ENCODE measurements at regions not wholly inside any gene's neighbourhood (a gene's known extent, or its start where the extent isn't known, plus 50 kb on each side); places are given as distances from the start of the nearest gene placed in this dataset.

DNA sequence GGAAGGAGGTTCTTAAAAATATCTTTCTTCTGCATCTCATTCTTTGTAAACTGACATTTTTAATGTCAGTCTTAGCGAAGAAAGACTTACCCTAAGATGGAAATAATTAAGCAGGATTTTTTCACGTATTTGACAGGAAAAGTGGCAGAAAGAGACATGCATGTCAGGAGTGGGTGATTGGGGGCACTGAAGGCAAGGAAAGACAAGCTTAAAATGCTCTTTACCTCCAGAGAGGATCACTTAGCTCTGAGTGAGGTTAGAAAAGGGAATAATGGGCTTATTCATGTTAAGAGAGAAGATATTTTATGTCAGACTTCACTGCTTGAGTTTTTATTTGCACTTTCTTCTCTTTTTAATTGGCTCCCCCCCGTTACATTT is 1358.2 kb upstream of the TMEM132C start:
- H3K36me3 ChIP-seq (ENCODE audit: control insufficient read depth in 2 of 2, insufficient read depth in 2 of 2, low read length in 1 of 2): no peaks in the 10 kb centered on the region
- WGBS, 2 donors: 76 to 82% methylated on average over 3 of the region's 3 CpGs

DNA sequence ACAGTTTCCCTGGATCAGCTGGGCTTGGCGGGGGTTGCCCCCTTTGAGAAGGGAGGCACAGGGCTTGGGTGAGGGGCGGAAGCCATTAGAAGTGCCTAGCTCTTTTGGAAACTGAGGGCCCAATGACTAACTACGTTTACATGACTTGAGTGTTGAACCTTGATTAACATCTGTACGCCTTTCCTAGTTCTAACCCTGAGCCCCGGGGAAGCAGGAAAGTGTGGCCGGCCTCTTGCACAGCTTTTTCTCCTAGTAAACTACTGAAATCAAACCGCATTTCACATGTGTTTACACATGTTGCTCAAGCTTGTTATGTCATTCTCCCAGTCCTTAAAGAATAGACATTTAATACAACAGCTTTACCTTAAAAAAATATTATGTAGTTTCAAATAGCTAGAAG is 1356.4 kb upstream of the TMEM132C start:
- WGBS, 2 donors: 65 to 67% methylated on average over 7 of the region's 7 CpGs
- H3K27ac ChIP-seq (ENCODE audit: low read depth in 2 of 2, low read length in 1 of 2): no peak overlapping the region

More for the DNA sequence above, 1358.2 kb upstream of the TMEM132C start:
- Histone ChIP-seq H3K27me3 (ENCODE audit: control insufficient read depth in 1 of 2, insufficient read depth in 2 of 2, low read length in 2 of 2) (peaks cover 0 to 2% of the 10 kb centered on the region in 2 donors), H3K27ac (ENCODE audit: low read depth in 2 of 2, low read length in 1 of 2) (no peak overlapping the region), H3K4me3 (ENCODE audit: low read depth in 1 of 2, low read length in 2 of 2) (no peak overlapping the region), H3K9me3 (ENCODE audit: control insufficient read depth in 2 of 2, insufficient read depth in 1 of 2, low read depth in 1 of 2, low read length in 1 of 2) (peaks cover 0 to 3% of the 10 kb centered on the region in 2 donors), H3K4me1 (ENCODE audit: control insufficient read depth in 2 of 2, insufficient read depth in 2 of 2, low read length in 1 of 2) (no peaks in the 10 kb centered on the region)

DNA sequence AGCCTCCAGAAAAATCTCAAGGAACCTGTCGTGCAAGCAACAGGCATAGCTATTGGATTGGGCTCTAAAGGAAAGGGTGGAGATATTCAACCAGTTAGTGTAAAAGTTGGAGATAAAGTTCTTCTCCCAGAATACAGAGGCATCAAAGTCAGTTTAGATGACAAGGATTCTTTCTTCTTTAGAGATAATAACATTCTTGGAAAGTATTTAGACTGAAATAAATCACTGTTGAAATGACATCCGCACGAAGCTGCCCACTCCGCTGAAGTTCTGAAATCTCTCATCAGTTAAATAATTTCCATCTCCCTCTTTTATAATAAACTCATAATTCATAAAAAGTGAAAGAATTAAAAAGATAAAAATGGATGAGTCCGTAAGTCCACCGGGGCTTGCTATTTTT is 1354.9 kb upstream of the TMEM132C start:
- no peaks in the 10 kb centered on the region for H3K36me3 ChIP-seq (ENCODE audit: control insufficient read depth in 2 of 2, insufficient read depth in 2 of 2, low read length in 1 of 2)
- H3K9me3 ChIP-seq (ENCODE audit: control insufficient read depth in 2 of 2, insufficient read depth in 1 of 2, low read depth in 1 of 2, low read length in 1 of 2): no peaks in the 10 kb centered on the region
- 86 to 90% methylated on average over 6 of the region's 6 CpGs for WGBS, 2 donors
- H3K4me1 ChIP-seq (ENCODE audit: control insufficient read depth in 2 of 2, insufficient read depth in 2 of 2, low read length in 1 of 2): no peaks in the 10 kb centered on the region
- no peak overlapping the region for H3K4me3 ChIP-seq (ENCODE audit: low read depth in 1 of 2, low read length in 2 of 2)
- no peak overlapping the region for H3K27ac ChIP-seq (ENCODE audit: low read depth in 2 of 2, low read length in 1 of 2)
- H3K27me3 ChIP-seq (ENCODE audit: control insufficient read depth in 1 of 2, insufficient read depth in 2 of 2, low read length in 2 of 2): no peaks in the 10 kb centered on the region

More for the DNA sequence above, 1356.4 kb upstream of the TMEM132C start:
- Histone ChIP-seq H3K4me1 (ENCODE audit: control insufficient read depth in 2 of 2, insufficient read depth in 2 of 2, low read length in 1 of 2) (no peaks in the 10 kb centered on the region), H3K27me3 (ENCODE audit: control insufficient read depth in 1 of 2, insufficient read depth in 2 of 2, low read length in 2 of 2) (no peaks in the 10 kb centered on the region), H3K9me3 (ENCODE audit: control insufficient read depth in 2 of 2, insufficient read depth in 1 of 2, low read depth in 1 of 2, low read length in 1 of 2) (peaks cover 0 to 3% of the 10 kb centered on the region in 2 donors), H3K36me3 (ENCODE audit: control insufficient read depth in 2 of 2, insufficient read depth in 2 of 2, low read length in 1 of 2) (no peaks in the 10 kb centered on the region), H3K4me3 (ENCODE audit: low read depth in 1 of 2, low read length in 2 of 2) (no peak overlapping the region)

DNA sequence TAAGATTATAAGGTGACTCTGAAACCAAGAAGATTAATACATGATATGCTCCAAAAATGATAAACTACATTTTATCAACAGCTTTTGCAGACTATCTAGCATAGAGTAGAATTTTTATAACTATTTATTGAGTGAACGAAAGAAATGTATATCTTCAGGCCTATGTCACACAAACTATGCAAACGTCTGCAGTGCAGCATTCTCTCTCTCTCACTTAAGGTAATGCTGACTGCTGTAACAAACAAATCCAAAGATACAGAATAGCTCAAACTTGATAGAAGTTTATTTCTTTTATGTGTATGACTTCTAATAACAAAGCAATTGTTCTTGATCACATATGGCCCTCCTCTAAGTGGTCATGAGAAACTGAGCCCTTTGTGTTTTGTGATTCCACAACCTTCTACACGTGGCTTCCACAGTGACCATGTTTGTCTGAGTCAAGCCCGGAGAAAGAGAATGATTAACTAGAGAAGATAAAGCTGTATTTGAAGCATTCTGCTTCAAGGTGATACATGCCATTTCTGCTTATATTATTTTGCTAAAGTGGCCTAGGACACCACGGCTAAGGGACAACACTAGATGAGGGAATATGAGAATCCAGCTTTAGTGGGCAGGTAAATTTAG is 1352.7 kb upstream of the TMEM132C start:
- Histone ChIP-seq H3K27me3 (ENCODE audit: control insufficient read depth in 1 of 2, insufficient read depth in 2 of 2, low read length in 2 of 2) (no peaks in the 10 kb centered on the region), H3K9me3 (ENCODE audit: control insufficient read depth in 2 of 2, insufficient read depth in 1 of 2, low read depth in 1 of 2, low read length in 1 of 2) (no peaks in the 10 kb centered on the region), H3K4me3 (ENCODE audit: low read depth in 1 of 2, low read length in 2 of 2) (no peak overlapping the region), H3K27ac (ENCODE audit: low read depth in 2 of 2, low read length in 1 of 2) (no peak overlapping the region), H3K36me3 (ENCODE audit: control insufficient read depth in 2 of 2, insufficient read depth in 2 of 2, low read length in 1 of 2) (no peaks in the 10 kb centered on the region), H3K4me1 (ENCODE audit: control insufficient read depth in 2 of 2, insufficient read depth in 2 of 2, low read length in 1 of 2) (no peaks in the 10 kb centered on the region)
- 36 to 49% methylated on average over 5 of the region's 5 CpGs for WGBS, 2 donors

DNA sequence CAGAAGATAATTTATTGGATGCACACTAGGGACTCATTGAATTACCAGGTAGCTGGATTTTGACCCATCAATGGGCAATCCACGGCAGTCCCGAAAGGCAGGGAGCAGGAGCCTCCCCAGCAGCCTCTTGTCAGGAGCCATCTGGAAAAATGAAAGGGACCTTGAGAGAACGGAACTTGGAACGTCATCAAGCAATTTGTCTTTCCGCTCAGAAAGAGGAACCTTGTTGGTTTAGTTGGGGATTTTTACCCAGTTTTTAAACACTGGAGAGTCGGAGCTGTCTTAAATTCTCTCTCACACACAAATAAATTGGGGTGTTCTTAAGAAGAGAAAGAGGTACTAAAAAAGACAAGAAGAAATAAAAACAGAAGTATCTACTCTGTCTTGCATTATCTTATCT is 1351.7 kb upstream of the TMEM132C start:
- 51% methylated on average over 6 of the region's 6 CpGs for WGBS, 2 donors
- Histone ChIP-seq H3K4me1 (ENCODE audit: control insufficient read depth in 2 of 2, insufficient read depth in 2 of 2, low read length in 1 of 2) (no peaks in the 10 kb centered on the region), H3K4me3 (ENCODE audit: low read depth in 1 of 2, low read length in 2 of 2) (no peak overlapping the region), H3K36me3 (ENCODE audit: control insufficient read depth in 2 of 2, insufficient read depth in 2 of 2, low read length in 1 of 2) (no peaks in the 10 kb centered on the region), H3K27ac (ENCODE audit: low read depth in 2 of 2, low read length in 1 of 2) (no peak overlapping the region), H3K27me3 (ENCODE audit: control insufficient read depth in 1 of 2, insufficient read depth in 2 of 2, low read length in 2 of 2) (no peaks in the 10 kb centered on the region), H3K9me3 (ENCODE audit: control insufficient read depth in 2 of 2, insufficient read depth in 1 of 2, low read depth in 1 of 2, low read length in 1 of 2) (no peaks in the 10 kb centered on the region)

DNA sequence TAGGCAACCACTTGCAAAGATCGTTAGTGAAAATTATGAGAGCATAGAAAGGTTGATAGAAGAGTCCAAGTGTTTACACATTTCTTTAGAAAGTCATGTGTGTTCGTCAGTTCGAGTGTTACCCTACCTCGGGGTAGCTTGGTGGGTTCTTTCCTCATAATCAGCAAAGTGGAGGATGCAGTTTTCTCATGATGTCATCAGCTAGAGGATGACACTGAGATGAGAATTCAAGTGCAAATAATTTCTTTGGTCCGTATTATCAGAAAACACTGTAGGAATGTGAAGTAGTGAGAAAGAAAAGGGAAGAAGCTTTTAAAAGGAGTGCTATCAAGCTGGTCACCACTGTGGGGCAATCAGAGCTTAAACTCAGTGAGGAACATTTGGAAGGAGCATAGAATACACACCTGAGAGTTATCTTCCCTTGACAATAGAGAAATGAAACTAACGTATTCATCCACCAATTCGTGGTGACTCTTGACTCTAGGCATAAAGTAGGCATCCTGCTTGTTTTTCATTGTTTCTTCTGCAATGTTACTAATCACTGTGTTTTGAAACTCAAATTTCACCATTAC is 1340.9 kb upstream of the TMEM132C start:
- Histone ChIP-seq H3K4me1 (ENCODE audit: control insufficient read depth in 2 of 2, insufficient read depth in 2 of 2, low read length in 1 of 2) (no peaks in the 10 kb centered on the region), H3K27me3 (ENCODE audit: control insufficient read depth in 1 of 2, insufficient read depth in 2 of 2, low read length in 2 of 2) (no peaks in the 10 kb centered on the region), H3K4me3 (ENCODE audit: low read depth in 1 of 2, low read length in 2 of 2) (no peak overlapping the region), H3K27ac (ENCODE audit: low read depth in 2 of 2, low read length in 1 of 2) (no peak overlapping the region), H3K36me3 (ENCODE audit: control insufficient read depth in 2 of 2, insufficient read depth in 2 of 2, low read length in 1 of 2) (no peaks in the 10 kb centered on the region), H3K9me3 (ENCODE audit: control insufficient read depth in 2 of 2, insufficient read depth in 1 of 2, low read depth in 1 of 2, low read length in 1 of 2) (no peaks in the 10 kb centered on the region)
- WGBS, 2 donors: 68 to 70% methylated on average over 7 of the region's 7 CpGs

DNA sequence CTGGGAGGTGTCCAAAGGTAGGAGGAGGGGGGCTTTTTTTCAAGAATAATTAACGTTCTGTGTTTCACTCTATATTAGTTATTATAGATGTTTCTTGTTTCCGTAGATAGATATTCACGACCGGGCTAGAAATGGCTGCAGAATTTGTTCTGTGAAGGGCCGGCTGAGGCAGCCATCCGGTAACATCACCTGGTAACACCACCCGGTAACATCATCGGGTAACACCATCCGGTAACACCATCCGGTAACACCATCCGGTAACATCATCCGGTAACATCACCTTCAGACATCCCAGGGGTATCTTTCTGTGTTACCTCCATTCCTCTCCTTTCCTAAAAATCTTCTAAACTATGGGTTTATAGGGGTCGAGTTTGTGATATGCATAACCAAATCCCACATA is 1336.7 kb upstream of the TMEM132C start:
- Histone ChIP-seq H3K9me3 (ENCODE audit: control insufficient read depth in 2 of 2, insufficient read depth in 1 of 2, low read depth in 1 of 2, low read length in 1 of 2) (no peaks in the 10 kb centered on the region), H3K4me3 (ENCODE audit: low read depth in 1 of 2, low read length in 2 of 2) (no peak overlapping the region), H3K27me3 (ENCODE audit: control insufficient read depth in 1 of 2, insufficient read depth in 2 of 2, low read length in 2 of 2) (no peaks in the 10 kb centered on the region), H3K27ac (ENCODE audit: low read depth in 2 of 2, low read length in 1 of 2) (no peak overlapping the region), H3K4me1 (ENCODE audit: control insufficient read depth in 2 of 2, insufficient read depth in 2 of 2, low read length in 1 of 2) (no peaks in the 10 kb centered on the region), H3K36me3 (ENCODE audit: control insufficient read depth in 2 of 2, insufficient read depth in 2 of 2, low read length in 1 of 2) (no peaks in the 10 kb centered on the region)
- 92% methylated on average over 13 of the region's 13 CpGs for WGBS, 2 donors

DNA sequence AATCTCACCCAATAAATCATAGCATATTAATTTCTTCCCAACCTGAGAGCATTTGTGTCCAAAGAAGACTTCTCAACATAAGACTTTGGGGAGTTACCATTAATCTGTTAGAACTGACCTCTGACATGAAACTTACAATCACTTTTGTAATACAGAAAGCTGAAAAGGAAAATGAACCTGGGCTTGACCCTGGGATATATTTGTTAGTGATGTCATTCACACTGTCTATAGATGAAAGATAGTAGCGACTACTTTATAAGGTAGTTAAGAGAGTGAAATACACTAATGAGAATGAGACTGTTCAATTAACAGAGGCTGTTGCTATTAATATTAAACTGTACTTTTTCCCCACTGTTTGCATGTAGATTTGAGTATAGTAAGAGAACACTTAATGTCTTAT is 1334.8 kb upstream of the TMEM132C start:
- H3K9me3 ChIP-seq (ENCODE audit: control insufficient read depth in 2 of 2, insufficient read depth in 1 of 2, low read depth in 1 of 2, low read length in 1 of 2): no peaks in the 10 kb centered on the region
- 78 to 87% methylated on average over 1 of the region's 1 CpG for WGBS, 2 donors
- H3K4me3 ChIP-seq (ENCODE audit: low read depth in 1 of 2, low read length in 2 of 2): no peak overlapping the region
- no peaks in the 10 kb centered on the region for H3K36me3 ChIP-seq (ENCODE audit: control insufficient read depth in 2 of 2, insufficient read depth in 2 of 2, low read length in 1 of 2)
- no peaks in the 10 kb centered on the region for H3K27me3 ChIP-seq (ENCODE audit: control insufficient read depth in 1 of 2, insufficient read depth in 2 of 2, low read length in 2 of 2)
- no peak overlapping the region for H3K27ac ChIP-seq (ENCODE audit: low read depth in 2 of 2, low read length in 1 of 2)
- H3K4me1 ChIP-seq (ENCODE audit: control insufficient read depth in 2 of 2, insufficient read depth in 2 of 2, low read length in 1 of 2): no peaks in the 10 kb centered on the region

DNA sequence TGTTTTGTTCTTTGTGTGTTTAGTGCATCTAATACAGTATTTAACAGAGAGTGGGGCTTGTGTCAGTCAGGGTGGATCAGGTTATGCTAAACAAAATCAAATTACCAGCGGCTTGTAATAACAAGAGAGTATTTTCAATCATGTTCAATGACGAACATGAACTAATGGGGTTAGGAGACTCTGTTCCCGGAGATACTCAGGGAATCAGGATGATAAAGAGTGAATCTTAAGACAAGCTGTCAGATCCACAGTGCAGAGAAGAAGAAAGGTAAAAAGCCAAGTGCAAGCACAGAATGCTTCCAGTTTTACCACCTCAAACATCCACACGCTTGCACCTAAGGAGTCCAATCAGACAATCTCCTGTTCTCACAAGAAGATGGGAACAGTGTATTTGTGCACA is 1331.5 kb upstream of the TMEM132C start:
- Histone ChIP-seq H3K4me3 (ENCODE audit: low read depth in 1 of 2, low read length in 2 of 2) (no peak overlapping the region), H3K9me3 (ENCODE audit: control insufficient read depth in 2 of 2, insufficient read depth in 1 of 2, low read depth in 1 of 2, low read length in 1 of 2) (no peaks in the 10 kb centered on the region), H3K27me3 (ENCODE audit: control insufficient read depth in 1 of 2, insufficient read depth in 2 of 2, low read length in 2 of 2) (no peaks in the 10 kb centered on the region), H3K36me3 (ENCODE audit: control insufficient read depth in 2 of 2, insufficient read depth in 2 of 2, low read length in 1 of 2) (no peaks in the 10 kb centered on the region), H3K4me1 (ENCODE audit: control insufficient read depth in 2 of 2, insufficient read depth in 2 of 2, low read length in 1 of 2) (no peaks in the 10 kb centered on the region), H3K27ac (ENCODE audit: low read depth in 2 of 2, low read length in 1 of 2) (no peak overlapping the region)
- WGBS, 2 donors: 84 to 87% methylated on average over 4 of the region's 4 CpGs

DNA sequence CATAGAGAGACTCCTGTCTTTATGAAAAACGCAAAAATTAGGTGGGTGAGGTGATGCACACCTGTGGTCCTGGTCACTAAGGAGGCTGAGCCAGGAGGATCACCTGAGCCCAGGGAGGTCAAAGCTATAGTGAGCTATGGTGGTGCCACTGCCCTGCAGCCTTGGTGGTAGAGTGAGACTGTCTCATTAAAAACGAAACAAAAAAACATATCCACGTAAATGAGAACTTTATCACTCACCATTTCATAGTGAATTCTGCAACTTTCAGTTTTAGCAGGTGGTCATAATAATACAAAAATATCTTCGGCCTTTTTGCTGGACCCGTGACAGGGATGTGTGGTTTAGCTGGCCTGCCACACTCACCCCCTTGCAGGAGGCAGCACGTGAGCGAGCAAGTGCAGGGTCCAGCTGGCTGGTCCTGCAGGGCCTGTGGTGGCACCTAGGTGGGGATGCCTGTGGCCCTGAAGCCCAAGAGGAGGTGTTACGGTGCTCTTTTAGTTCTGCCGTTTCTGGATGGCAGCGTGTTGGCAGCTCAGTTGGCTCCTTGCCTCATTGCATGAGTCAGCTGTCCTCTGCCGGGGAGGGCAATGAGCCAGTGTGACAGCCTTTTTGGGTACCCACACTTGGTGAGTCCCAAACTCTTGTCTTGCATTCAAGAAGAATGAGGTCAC is 1330.7 kb upstream of the TMEM132C start:
- Histone ChIP-seq H3K9me3 (ENCODE audit: control insufficient read depth in 2 of 2, insufficient read depth in 1 of 2, low read depth in 1 of 2, low read length in 1 of 2) (no peaks in the 10 kb centered on the region), H3K4me3 (ENCODE audit: low read depth in 1 of 2, low read length in 2 of 2) (no peak overlapping the region), H3K27ac (ENCODE audit: low read depth in 2 of 2, low read length in 1 of 2) (no peak overlapping the region), H3K27me3 (ENCODE audit: control insufficient read depth in 1 of 2, insufficient read depth in 2 of 2, low read length in 2 of 2) (no peaks in the 10 kb centered on the region), H3K36me3 (ENCODE audit: control insufficient read depth in 2 of 2, insufficient read depth in 2 of 2, low read length in 1 of 2) (no peaks in the 10 kb centered on the region), H3K4me1 (ENCODE audit: control insufficient read depth in 2 of 2, insufficient read depth in 2 of 2, low read length in 1 of 2) (no peaks in the 10 kb centered on the region)
- WGBS, 2 donors: 42 to 51% methylated on average over 11 of the region's 11 CpGs
